Neural cell (in vitro differentiated cells): ENCODE measurements at regions not wholly inside any gene's neighbourhood (a gene's known extent, or its start where the extent isn't known, plus 50 kb on each side); places are given as distances from the start of the nearest gene placed in this dataset.
"Not testable (repeated sequence)": the region's sequence is repeated elsewhere in the genome, so short reads cannot be mapped to it uniquely, and the experiment has no call there.

Experiments used
- H2AFZ ChIP-seq: fragments of 200-600, 300-800 bp; sonication (generic), shearing (Covaris generic); 2 replicates; pipeline ENCODE4 v1.6.0; 2014; ENCODE audit warnings: low read depth, mild to moderate bottlenecking, antibody characterized with exemption, low read length, moderate library complexity
- H3F3A ChIP-seq: fragments of 200-600 bp; shearing (Covaris generic); 2 replicates; pipeline ENCODE4 v1.6.1; 2016; ENCODE audit warnings: mild to moderate bottlenecking, moderate library complexity, mixed read lengths, antibody characterized with exemption, low read length; ENCODE audit not compliant: insufficient read depth, poor library complexity, severe bottlenecking
- H3K27ac ChIP-seq: fragments of 200-600, 300-800 bp; sonication (generic), shearing (Covaris generic); 2 replicates; pipeline ENCODE4 v1.5.1; 2014; ENCODE audit warnings: mild to moderate bottlenecking, low read length, moderate library complexity
- H3K27me3 ChIP-seq: fragments of 300-800, 200-600 bp; sonication (generic), shearing (Covaris generic); 2 replicates; pipeline ENCODE4 v1.6.0; 2014; ENCODE audit warnings: mild to moderate bottlenecking, low read depth, low read length, moderate library complexity; ENCODE audit not compliant: insufficient read depth
- H3K36me3 ChIP-seq: fragments of 300-800, 200-600 bp; sonication (generic), shearing (Covaris generic); 2 replicates; pipeline ENCODE4 v1.5.1; 2014; ENCODE audit warnings: mild to moderate bottlenecking, antibody characterized with exemption, low read length, moderate library complexity; ENCODE audit not compliant: insufficient read depth
- H3K4me2 ChIP-seq: fragments of 300-800, 200-600 bp; sonication (generic), shearing (Covaris generic); 2 replicates; pipeline ENCODE4 v1.6.0; 2014; ENCODE audit warnings: mild to moderate bottlenecking, low read length
- H3K4me3 ChIP-seq: fragments of 300-800, 200-600 bp; sonication (generic), shearing (Covaris generic); 2 replicates; pipeline ENCODE4 v1.5.1; 2014; ENCODE audit warnings: mild to moderate bottlenecking, low read length, moderate library complexity
- H3K79me2 ChIP-seq: fragments of 200-600 bp; shearing (Covaris generic); replicated peaks from 2 replicates; pipeline ENCODE4 v1.6.0; 2014; ENCODE audit warnings: mild to moderate bottlenecking, low read length, moderate library complexity; ENCODE audit not compliant: insufficient read depth
- H3K9ac ChIP-seq: fragments of 300-800, 200-600 bp; sonication (generic), shearing (Covaris generic); 2 replicates; pipeline ENCODE4 v1.6.1; 2016; ENCODE audit warnings: mild to moderate bottlenecking, low read length, mixed read lengths
- H3K9me2 ChIP-seq: fragments of 200-600 bp; shearing (Covaris generic); 2 replicates; pipeline ENCODE4 v1.6.1; 2016; ENCODE audit warnings: mild to moderate bottlenecking, low read length, mixed read lengths; ENCODE audit not compliant: insufficient read depth
- H3K9me3 ChIP-seq: fragments of 200-600, 300-800 bp; sonication (generic), shearing (Covaris generic); 2 replicates; pipeline ENCODE4 v1.6.1; 2016; ENCODE audit warnings: mild to moderate bottlenecking, mixed run types, low read length, moderate library complexity, mixed read lengths
- H4K20me1 ChIP-seq: fragments of 200-600 bp; shearing (Covaris generic); 2 replicates; pipeline ENCODE4 v1.6.1; 2016; ENCODE audit warnings: mild to moderate bottlenecking, mixed run types; ENCODE audit not compliant: insufficient read depth
- CTCF ChIP-seq: fragments of 450-650 bp; IDR thresholded peaks from 2 replicates; pipeline ENCODE4 v1.5.1; 2014; ENCODE audit warnings: antibody characterized with exemption, mild to moderate bottlenecking, moderate library complexity; ENCODE audit not compliant: poor library complexity, severe bottlenecking
- EP300 ChIP-seq: fragments of 450-650 bp; conservative IDR thresholded peaks from 2 replicates; pipeline ENCODE4 v1.6.1; 2014; ENCODE audit warnings: antibody characterized with exemption, mild to moderate bottlenecking, moderate library complexity; ENCODE audit not compliant: poor library complexity, severe bottlenecking
- EZH2 ChIP-seq: fragments of 200-600, 300-800 bp; shearing (Covaris generic), sonication (generic); IDR thresholded peaks from 2 replicates; pipeline ENCODE4 v1.6.1; 2014; ENCODE audit warnings: antibody characterized with exemption, low read length, borderline replicate concordance, mild to moderate bottlenecking; ENCODE audit not compliant: insufficient read depth, poor library complexity, severe bottlenecking
- MXI1 ChIP-seq: fragments of 450-650 bp; conservative IDR thresholded peaks from 2 replicates; pipeline ENCODE4 v1.6.1; 2014; ENCODE audit warnings: antibody characterized with exemption, mild to moderate bottlenecking; ENCODE audit not compliant: poor library complexity, severe bottlenecking
- POLR2AphosphoS5 ChIP-seq: IDR thresholded peaks from 2 replicates; pipeline ENCODE4 v1.6.1; 2012
- RAD21 ChIP-seq: fragments of 450-650 bp; conservative IDR thresholded peaks from 2 replicates; pipeline ENCODE4 v1.6.1; 2014; ENCODE audit warnings: antibody characterized with exemption, mild to moderate bottlenecking, moderate library complexity
- SMC3 ChIP-seq: fragments of 450-650 bp; conservative IDR thresholded peaks from 2 replicates; pipeline ENCODE4 v1.6.1; 2014; ENCODE audit warnings: antibody characterized with exemption, mild to moderate bottlenecking, moderate library complexity; ENCODE audit not compliant: poor library complexity
- TAF1 ChIP-seq: IDR thresholded peaks from 2 replicates; pipeline ENCODE4 v1.6.1; 2012; ENCODE audit warnings: low read depth
- TF ChIP-seq, protein P1 (sequence below): IDR thresholded peaks from 2 replicates; pipeline ENCODE4 v1.6.1; 2012; ENCODE audit warnings: borderline replicate concordance

DNA sequence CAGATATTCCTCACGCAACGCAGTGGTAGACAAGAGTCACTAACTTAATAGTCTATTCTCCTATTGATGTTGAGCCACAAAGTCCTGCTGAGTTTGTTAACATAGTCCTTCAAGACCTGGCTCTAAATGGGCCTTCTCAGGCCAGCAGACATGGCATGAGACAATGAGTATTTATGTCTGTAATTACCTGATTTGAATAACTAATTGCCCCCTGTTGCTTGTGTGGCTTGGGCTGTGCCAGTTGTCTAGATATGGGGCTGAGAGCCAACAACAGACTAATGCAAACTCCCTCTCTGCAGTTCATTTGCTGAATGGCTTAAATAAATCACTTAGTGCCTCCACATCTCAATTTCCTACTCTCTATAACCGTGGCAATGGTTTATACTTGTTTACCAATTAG, 65.5 kb upstream of the VWC2 start:
- TF ChIP-seq POLR2AphosphoS5 (no peak), EP300 (no peak), EZH2 (no peak), RAD21 (no peak), TAF1 (no peak), MXI1 (no peak), SMC3 (no peak), CTCF (no peak)
- TF ChIP-seq, protein P1, sequence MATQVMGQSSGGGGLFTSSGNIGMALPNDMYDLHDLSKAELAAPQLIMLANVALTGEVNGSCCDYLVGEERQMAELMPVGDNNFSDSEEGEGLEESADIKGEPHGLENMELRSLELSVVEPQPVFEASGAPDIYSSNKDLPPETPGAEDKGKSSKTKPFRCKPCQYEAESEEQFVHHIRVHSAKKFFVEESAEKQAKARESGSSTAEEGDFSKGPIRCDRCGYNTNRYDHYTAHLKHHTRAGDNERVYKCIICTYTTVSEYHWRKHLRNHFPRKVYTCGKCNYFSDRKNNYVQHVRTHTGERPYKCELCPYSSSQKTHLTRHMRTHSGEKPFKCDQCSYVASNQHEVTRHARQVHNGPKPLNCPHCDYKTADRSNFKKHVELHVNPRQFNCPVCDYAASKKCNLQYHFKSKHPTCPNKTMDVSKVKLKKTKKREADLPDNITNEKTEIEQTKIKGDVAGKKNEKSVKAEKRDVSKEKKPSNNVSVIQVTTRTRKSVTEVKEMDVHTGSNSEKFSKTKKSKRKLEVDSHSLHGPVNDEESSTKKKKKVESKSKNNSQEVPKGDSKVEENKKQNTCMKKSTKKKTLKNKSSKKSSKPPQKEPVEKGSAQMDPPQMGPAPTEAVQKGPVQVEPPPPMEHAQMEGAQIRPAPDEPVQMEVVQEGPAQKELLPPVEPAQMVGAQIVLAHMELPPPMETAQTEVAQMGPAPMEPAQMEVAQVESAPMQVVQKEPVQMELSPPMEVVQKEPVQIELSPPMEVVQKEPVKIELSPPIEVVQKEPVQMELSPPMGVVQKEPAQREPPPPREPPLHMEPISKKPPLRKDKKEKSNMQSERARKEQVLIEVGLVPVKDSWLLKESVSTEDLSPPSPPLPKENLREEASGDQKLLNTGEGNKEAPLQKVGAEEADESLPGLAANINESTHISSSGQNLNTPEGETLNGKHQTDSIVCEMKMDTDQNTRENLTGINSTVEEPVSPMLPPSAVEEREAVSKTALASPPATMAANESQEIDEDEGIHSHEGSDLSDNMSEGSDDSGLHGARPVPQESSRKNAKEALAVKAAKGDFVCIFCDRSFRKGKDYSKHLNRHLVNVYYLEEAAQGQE, result no peak
- Histone ChIP-seq H4K20me1 (no peaks in the 10 kb centered on the region), H3K9me2 (no peaks in the 10 kb centered on the region), H3K9ac (no peak overlapping the region), H3K36me3 (no peaks in the 10 kb centered on the region), H3K4me3 (no peak overlapping the region), H3K27me3 (no peaks in the 10 kb centered on the region), H3K79me2 (no peaks in the 10 kb centered on the region), H2AFZ (no peak overlapping the region), H3F3A (no peaks in the 10 kb centered on the region), H3K9me3 (no peaks in the 10 kb centered on the region), H3K4me2 (no peak overlapping the region), H3K27ac (no peak overlapping the region)

GRCh38 chr7:49708590-49708989, 64.8 kb upstream of the VWC2 start:
- no peaks in the 10 kb centered on the region for H3K36me3 ChIP-seq
- no peaks in the 10 kb centered on the region for H3K79me2 ChIP-seq
- H2AFZ ChIP-seq, result no peak overlapping the region
- H3K9me3 ChIP-seq, result no peaks in the 10 kb centered on the region
- no peaks in the 10 kb centered on the region for H4K20me1 ChIP-seq
- H3K4me3 ChIP-seq, result no peak overlapping the region
- no peaks in the 10 kb centered on the region for H3K9me2 ChIP-seq
- no peaks in the 10 kb centered on the region for H3F3A ChIP-seq
- no peaks in the 10 kb centered on the region for H3K27me3 ChIP-seq
- H3K9ac ChIP-seq, result no peak overlapping the region
- H3K27ac ChIP-seq, result no peak overlapping the region
- TF ChIP-seq, protein P1, result no peak
- TF ChIP-seq RAD21 (no peak), EZH2 (no peak), MXI1 (no peak), TAF1 (no peak), SMC3 (no peak), EP300 (no peak), POLR2AphosphoS5 (no peak), CTCF (no peak)
- H3K4me2 ChIP-seq, result no peak overlapping the region

DNA sequence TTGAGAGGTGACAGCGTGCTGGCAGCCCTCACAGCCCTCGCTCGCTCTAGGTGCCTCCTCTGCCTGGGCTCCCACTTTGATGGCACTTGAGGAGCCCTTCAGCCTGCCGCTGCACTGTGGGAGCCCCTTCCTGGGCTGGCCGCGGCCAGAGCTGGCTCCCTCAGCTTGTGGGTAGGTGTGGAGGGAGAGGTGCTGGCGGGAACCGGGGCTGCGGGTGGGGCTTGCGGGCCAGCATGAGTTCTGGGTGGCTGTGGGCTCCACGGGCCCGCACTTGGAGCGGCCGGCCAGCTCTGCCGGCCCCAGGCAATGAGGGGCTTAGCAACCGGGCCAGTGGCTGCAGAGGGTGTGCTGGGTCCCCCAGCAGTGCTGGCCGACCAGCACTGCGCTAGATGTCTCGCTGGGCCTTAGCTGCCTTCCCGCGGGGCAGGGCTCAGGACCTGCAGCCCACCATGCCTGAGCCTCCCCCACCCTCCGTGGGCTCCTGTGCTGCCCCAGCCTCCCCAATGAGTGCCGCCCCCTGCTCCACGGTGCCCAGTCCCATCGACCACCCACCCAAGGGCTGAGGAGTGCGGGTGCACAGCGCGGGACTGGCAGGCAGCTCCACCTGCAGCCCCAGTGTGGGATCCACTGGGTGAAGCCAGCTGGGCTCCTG, 62.2 kb upstream of the VWC2 start:
- H3K79me2 ChIP-seq, result not testable (repeated sequence)

More for the DNA sequence above, 62.2 kb upstream of the VWC2 start:
- not testable (repeated sequence) for H3K9me3 ChIP-seq, H3K4me2 ChIP-seq, H3K36me3 ChIP-seq, H3F3A ChIP-seq, H2AFZ ChIP-seq, H3K27me3 ChIP-seq, H3K27ac ChIP-seq, H3K9ac ChIP-seq, H3K4me3 ChIP-seq, H4K20me1 ChIP-seq, H3K9me2 ChIP-seq
